HG03520 (cell line): ENCODE measurements at regions not wholly inside any gene's neighbourhood (a gene's known extent, or its start where the extent isn't known, plus 50 kb on each side); places are given as distances from the start of the nearest gene placed in this dataset.

ENCODE experiments used
- ATAC-seq: cut with Tn5 transposase; IDR thresholded peaks from one replicate; pipeline ENCODE4 v1.9.1; 2021; ENCODE audit warnings: mild to moderate bottlenecking, moderate library complexity; ENCODE audit not compliant: unreplicated experiment

GRCh38 chr5:168039566-168040248, 251.7 kb upstream of the WWC1 start:
- ATAC-seq, result no peak

DNA sequence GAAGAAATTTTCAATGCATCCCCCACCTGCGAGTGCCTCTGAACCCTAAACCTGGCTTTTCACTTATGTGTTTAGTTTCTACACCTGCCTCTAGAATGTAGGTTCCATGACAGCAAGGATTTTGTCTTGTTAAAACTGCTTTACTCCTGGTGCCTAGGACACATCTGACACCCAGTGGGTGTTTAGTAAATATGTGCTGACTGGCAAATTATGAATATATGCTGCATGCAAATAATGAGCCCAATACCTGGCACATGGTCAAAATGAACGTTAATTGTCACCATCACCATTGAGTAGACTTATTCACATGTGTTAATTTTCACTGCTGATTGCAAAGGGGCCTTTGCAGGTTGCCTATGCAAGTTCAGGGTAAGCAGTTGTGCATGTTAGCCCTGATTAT, 249.9 kb upstream of the WWC1 start:
- no peak for ATAC-seq

GRCh38 chr5:168042284-168043068, 249.0 kb upstream of the WWC1 start:
- ATAC-seq, result no peak

GRCh38 chr5:168046163-168046562, 245.3 kb upstream of the WWC1 start:
- no peak for ATAC-seq

GRCh38 chr5:168047043-168047668, 244.3 kb upstream of the WWC1 start:
- no peak for ATAC-seq

DNA sequence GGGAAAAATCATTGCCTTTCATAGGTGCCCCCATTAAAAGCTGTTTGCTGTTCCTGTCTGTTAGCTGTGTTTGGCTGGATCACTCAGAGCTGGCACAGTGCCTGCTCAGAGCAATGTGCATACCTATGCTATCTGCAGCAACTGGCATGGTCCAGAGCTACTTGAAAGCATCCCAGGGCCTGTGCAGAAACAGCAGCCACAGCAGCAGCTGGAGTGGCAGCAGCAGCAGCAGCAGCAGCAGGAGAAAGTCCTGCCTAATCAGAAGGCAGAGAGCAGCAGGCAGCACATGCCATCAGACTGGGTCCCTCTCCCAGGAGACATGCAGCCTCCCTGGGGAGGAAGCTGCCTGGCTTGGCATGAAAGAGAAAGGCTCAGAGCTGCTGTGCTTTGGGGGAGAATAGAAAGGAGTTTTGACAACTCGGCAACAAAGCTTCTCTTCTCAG, 243.8 kb upstream of the WWC1 start:
- no peak for ATAC-seq

DNA sequence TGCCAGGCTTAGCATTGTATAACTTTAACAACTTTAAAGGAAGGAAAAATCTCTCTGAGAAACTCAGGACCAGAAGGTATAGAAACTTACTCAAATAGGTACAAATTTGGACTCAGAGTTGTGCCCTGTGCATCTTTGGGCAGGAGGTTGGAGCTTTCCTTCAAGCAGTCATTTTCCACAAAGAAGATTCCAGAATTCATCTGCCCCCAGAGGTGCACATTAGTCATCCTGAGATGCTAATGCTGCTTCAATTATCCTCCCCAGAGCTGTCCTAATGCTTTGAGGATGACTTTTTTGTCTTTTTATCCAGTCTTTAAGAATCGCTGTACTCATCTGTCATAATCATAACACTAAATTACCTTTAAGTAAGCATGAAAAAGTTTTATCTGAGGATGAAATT, 243.0 kb upstream of the WWC1 start:
- ATAC-seq, result no peak

DNA sequence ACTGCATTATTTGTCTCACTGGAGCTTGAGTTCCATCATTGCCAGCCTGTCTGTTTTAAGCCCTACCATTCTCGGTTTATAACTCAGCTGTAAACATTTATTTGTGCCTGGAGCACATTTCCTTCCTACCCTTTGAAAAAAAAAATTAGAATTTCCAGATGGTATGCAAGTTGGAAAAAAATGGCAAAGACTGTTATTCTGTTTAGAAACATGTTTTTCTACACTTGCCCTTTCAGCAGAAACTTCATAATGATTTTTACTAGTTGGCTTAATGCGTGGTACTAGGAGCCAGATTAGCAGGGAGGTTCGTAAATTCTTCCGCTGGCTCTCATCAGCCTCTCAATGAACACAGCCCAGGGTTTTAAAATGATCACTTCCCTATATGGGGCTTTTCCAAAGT, 238.8 kb upstream of the WWC1 start:
- no peak for ATAC-seq

DNA sequence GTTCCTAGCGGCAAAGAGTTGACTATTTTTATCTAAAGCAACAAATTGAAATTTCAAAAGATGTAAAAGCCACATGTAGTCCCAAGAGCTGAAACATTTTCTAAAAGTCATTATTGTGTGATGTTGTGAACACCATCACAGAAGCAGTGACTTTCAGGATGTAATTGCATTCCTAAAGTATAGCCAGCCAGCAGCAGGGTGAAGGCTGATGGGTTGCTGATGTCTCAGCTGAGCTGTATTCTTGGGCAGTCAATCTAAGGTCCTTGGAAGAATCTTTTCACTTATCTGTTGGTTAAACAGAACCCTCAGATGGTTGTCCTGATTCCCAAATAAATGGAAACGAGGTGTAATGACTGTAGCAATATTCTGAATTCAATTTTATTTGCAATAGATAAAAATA, 237.4 kb upstream of the WWC1 start:
- no peak for ATAC-seq

DNA sequence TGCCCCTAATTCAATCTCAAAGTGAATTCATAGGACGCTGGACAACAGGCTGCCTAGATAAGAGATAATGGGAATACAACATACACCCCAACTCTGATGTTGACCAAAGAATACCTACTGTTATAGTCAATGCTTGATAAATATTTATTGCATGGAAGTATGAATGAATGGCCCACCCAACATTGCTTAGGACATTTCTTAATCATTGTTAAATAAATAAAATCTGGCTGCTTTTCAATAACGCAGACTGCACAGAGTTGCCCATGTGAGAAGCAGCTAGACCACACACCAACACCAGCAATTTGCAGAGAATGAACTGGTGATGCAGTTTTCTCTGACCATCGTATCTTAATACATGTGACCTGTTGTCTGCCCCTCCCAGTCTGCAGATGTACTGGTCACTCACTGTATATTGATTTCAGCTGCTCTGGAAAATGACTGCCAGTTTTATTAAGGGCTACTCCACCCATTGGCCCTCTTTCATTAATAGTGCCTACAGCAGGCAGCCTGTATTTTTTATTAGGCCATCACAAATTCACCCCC, 236.2 kb upstream of the WWC1 start:
- ATAC-seq, result no peak

GRCh38 chr5:168055961-168056360, 235.5 kb upstream of the WWC1 start:
- no peak for ATAC-seq

DNA sequence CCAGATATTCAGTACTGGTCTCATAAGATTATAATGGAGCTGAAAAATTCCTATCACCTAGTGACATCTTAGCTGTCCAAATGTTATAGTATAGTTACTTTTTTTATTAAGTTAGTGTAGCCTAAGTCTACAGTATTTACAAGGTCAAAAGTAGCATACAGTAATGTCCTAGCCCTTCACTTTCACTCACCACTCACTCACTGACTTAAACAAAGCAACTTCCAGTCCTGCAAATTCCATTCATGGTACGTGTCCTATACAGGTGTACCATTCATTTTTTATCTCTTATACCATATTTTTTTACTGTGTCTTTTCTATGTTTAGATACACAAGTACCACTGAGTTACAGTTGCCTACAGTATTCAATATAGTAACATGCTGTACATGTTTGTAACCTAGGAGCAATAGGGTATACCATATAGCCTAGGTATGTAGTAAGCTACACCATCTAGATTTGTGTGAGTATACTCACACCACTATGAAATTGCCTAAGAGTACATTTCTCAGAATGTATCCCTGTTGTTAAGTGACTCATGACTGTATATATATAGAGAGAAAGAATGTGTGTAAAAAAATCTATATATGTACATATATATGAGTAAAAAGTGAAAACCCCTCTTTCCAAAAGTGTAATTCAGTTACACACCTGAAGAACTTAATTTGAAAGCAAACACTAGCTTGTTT, 234.8 kb upstream of the WWC1 start:
- ATAC-seq, result no peak

DNA sequence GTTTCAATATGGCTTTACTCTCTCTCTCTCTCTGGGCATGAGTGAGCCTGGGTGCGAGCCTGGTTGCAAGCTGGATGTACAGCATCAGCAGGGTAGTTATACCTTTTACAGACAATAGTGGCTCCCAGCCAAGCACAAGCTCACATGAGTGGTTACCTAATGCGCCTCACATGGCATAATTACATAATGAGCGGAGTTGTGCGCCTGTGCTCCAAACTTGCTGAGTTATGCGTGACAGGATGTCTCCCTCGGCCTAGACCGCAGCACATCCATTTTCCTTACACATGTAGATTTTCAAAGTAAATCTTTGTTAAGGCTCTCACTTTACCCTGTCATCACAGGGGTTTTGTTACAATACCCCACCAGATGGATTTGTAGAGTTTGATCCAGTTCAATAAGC, 233.5 kb upstream of the WWC1 start:
- ATAC-seq, result no peak

GRCh38 chr5:168059131-168059530, 232.3 kb upstream of the WWC1 start:
- no peak for ATAC-seq

- ATAC-seq, result no peak
These were observed 229.2 kb upstream of the WWC1 start for GRCh38 chr5:168062239-168062638.

GRCh38 chr5:168064457-168064856, 227.0 kb upstream of the WWC1 start:
- ATAC-seq, result no peak

DNA sequence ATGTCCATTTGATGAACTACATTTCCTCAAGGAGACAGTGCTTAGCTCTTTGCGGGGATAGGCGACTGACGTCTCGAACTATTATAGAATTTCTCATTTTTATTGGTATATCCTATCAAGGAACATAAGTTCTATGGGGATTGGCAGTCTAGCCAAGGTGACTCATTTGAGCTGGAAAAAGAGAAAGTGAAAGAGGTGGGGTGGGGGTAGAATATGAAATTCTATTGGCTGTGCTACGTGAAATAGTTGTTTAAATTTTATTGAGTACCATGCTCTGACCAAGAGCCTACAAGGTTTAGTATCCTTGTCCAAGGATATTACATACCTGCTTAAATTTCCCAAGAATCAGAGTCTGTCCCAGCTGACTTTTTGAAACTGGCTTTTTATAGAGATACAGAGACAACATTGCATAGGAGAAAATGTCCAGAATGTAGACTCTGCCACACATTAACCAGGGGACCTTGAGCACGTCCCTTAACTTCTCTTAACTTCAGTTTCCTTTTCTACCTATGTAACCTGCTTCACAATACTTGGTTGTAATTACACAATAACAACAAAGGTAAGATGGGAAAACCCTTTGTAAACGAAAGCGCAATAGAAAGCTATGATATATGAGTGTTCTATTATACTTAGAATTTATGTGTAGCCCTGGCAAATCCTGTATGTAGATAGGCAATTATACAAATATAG, 226.4 kb upstream of the WWC1 start:
- ATAC-seq, result no peak

GRCh38 chr5:168066536-168067208, 224.8 kb upstream of the WWC1 start:
- no peak for ATAC-seq

- no peak for ATAC-seq
These were observed 220.7 kb upstream of the WWC1 start for GRCh38 chr5:168070761-168071160.

GRCh38 chr5:168072665-168073064, 218.8 kb upstream of the WWC1 start:
- no peak for ATAC-seq
